ENCODE measurements at regions not wholly inside any gene's neighbourhood (a gene's known extent, or its start where the extent isn't known, plus 50 kb on each side); places are given as distances from the start of the nearest gene placed in this dataset.

GRCh38 chr1:30511106-30511505 is 212.3 kb downstream of the MATN1 start:
- no peak for TF ChIP-seq EP300 (IDR thresholded peaks at IDR 0.05)
- TF ChIP-seq, protein P1, sequence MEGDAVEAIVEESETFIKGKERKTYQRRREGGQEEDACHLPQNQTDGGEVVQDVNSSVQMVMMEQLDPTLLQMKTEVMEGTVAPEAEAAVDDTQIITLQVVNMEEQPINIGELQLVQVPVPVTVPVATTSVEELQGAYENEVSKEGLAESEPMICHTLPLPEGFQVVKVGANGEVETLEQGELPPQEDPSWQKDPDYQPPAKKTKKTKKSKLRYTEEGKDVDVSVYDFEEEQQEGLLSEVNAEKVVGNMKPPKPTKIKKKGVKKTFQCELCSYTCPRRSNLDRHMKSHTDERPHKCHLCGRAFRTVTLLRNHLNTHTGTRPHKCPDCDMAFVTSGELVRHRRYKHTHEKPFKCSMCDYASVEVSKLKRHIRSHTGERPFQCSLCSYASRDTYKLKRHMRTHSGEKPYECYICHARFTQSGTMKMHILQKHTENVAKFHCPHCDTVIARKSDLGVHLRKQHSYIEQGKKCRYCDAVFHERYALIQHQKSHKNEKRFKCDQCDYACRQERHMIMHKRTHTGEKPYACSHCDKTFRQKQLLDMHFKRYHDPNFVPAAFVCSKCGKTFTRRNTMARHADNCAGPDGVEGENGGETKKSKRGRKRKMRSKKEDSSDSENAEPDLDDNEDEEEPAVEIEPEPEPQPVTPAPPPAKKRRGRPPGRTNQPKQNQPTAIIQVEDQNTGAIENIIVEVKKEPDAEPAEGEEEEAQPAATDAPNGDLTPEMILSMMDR (IDR thresholded peaks at IDR 0.05): no peak
- no peak for TF ChIP-seq POLR2A (IDR thresholded peaks at IDR 0.05)
- H3K36me3 ChIP-seq: no peaks in the 10 kb centered on the region
- 79 to 87% (median 80%) methylated on average over 5 of the region's 5 CpGs for WGBS, 3 donors
- H3K27ac ChIP-seq: no peak overlapping the region
- no peaks in the 10 kb centered on the region for H3K4me1 ChIP-seq (ENCODE audit: insufficient read depth)
- DNase-seq: no peak
- H3K4me3 ChIP-seq: no peak overlapping the region
- intact Hi-C loops (cut with DNase I): no loop called here
- no peaks in the 10 kb centered on the region for H3K27me3 ChIP-seq
- H3K9me3 ChIP-seq: no peaks in the 10 kb centered on the region

- Histone ChIP-seq H3K27me3 (no peaks in the 10 kb centered on the region), H3K4me3 (no peak overlapping the region), H3K4me1 (ENCODE audit: insufficient read depth) (no peaks in the 10 kb centered on the region), H3K27ac (no peak overlapping the region), H3K36me3 (no peaks in the 10 kb centered on the region), H3K9me3 (no peaks in the 10 kb centered on the region)
- DNase-seq: no peak
- intact Hi-C loops (cut with DNase I): no loop called here
- no peak for TF ChIP-seq POLR2A (IDR thresholded peaks at IDR 0.05)
- TF ChIP-seq, protein P1 (IDR thresholded peaks at IDR 0.05): no peak
- TF ChIP-seq EP300 (IDR thresholded peaks at IDR 0.05): no peak
- WGBS, 3 donors: 9 to 32% (median 17%) methylated on average over 1 of the region's 1 CpG
Measured at GRCh38 chr1:30509670-30510069, 213.7 kb downstream of the MATN1 start.

DNA sequence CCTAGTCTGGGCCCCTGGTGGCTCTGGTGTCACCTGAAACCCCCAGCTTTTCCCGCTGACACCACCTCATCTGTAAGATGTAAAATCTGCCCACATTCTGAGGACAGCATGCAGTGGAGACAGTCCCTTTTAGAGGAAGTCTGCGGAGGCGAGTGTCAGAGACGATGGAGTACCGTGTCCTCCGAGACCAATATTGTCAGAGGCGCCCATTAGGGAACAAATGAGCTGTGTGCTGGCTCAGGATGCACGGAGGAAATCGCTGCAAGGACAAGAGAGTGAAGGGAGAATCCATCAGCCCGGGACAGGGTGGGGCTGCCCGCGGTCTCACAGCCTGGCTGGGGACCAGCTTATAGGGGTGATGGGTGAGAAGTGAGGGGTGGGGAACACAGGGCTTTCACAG is 214.8 kb downstream of the MATN1 start:
- H3K27ac ChIP-seq: no peak overlapping the region
- DNase-seq: no peak
- no peaks in the 10 kb centered on the region for H3K9me3 ChIP-seq
- no peaks in the 10 kb centered on the region for H3K4me1 ChIP-seq (ENCODE audit: insufficient read depth)
- no peaks in the 10 kb centered on the region for H3K27me3 ChIP-seq
- H3K36me3 ChIP-seq: no peaks in the 10 kb centered on the region
- no peak for TF ChIP-seq EP300 (IDR thresholded peaks at IDR 0.05)
- WGBS, 3 donors: 62 to 72% (median 67%) methylated on average over 12 of the region's 12 CpGs
- intact Hi-C loops (cut with DNase I): no loop called here
- H3K4me3 ChIP-seq: no peak overlapping the region

- no peak for TF ChIP-seq POLR2A (IDR thresholded peaks at IDR 0.05)
- no peak for TF ChIP-seq EP300 (IDR thresholded peaks at IDR 0.05)
- TF ChIP-seq, protein P1 (IDR thresholded peaks at IDR 0.05): no peak
- intact Hi-C loops (cut with DNase I): no loop called here
- Histone ChIP-seq H3K9me3 (no peaks in the 10 kb centered on the region), H3K27ac (no peak overlapping the region), H3K4me3 (no peak overlapping the region), H3K36me3 (no peaks in the 10 kb centered on the region), H3K4me1 (ENCODE audit: insufficient read depth) (no peaks in the 10 kb centered on the region), H3K27me3 (no peaks in the 10 kb centered on the region)
- DNase-seq: no peak
- WGBS, 3 donors: 81 to 89% (median 85%) methylated on average over 3 of the region's 3 CpGs
Measured at GRCh38 chr1:30508175-30508448, 215.3 kb downstream of the MATN1 start.

DNA sequence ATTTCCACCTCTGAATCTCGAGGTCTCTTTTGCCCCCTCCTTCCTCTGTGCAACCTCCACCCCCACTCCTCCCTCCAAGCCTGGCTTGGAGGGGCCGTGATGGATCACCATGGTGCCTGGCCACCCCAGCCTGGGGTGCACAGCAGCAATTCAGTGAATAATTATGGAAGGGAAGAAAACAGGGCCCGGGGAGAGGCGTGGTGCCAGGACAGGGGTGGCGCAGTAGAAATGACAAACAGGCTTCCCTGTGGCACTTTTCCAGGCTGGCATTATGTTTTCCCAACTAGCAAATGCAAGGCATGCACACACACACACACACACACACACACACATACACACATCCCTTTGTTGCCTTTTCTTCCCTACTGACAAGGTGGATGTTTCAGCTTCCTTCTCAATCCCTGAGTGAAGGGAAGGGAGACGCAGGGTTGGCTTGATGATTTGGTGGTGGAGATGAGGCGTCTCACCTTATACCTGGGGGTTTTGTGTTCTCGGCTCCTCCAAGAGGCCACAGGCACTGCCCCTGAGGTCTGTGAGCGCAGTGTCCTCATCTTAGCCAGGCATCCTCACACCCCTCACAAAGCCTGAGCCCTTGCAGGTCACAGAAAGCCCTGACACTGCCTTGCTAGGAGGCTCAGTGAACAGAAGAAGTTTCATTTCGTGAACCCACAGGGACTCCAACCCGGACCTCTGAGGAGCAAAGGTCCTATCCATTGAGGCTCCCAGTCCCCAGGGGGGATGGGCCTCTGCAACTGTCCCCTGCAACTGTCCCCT is 215.8 kb downstream of the MATN1 start:
- DNase-seq: no peak
- H3K36me3 ChIP-seq: no peaks in the 10 kb centered on the region
- H3K27ac ChIP-seq: no peak overlapping the region
- no peaks in the 10 kb centered on the region for H3K27me3 ChIP-seq
- no peaks in the 10 kb centered on the region for H3K9me3 ChIP-seq
- 67 to 69% (median 68%) methylated on average over 11 of the region's 11 CpGs for WGBS, 3 donors
- H3K4me3 ChIP-seq: no peak overlapping the region
- TF ChIP-seq POLR2A (IDR thresholded peaks at IDR 0.05): no peak
- TF ChIP-seq, protein P1 (IDR thresholded peaks at IDR 0.05): no peak
- TF ChIP-seq EP300 (IDR thresholded peaks at IDR 0.05): no peak
- no peaks in the 10 kb centered on the region for H3K4me1 ChIP-seq (ENCODE audit: insufficient read depth)
- intact Hi-C loops (cut with DNase I): no loop called here

Measured in ovary (tissue), 7 donors.